SU-DHL-6 (cell line): ENCODE measurements at regions not wholly inside any gene's neighbourhood (a gene's known extent, or its start where the extent isn't known, plus 50 kb on each side); places are given as distances from the start of the nearest gene placed in this dataset.
A peak's percentile ranks its signal among the peaks of the same experiment; 100 is the strongest.

Experiments
- H2AFZ ChIP-seq: fragments of 200-600 bp; sonication (generic); 2 replicates; pipeline ENCODE4 v1.6.1; 2014; ENCODE audit warnings: low read depth, mild to moderate bottlenecking, moderate library complexity, mixed read lengths, antibody characterized with exemption, low read length; ENCODE audit not compliant: severe bottlenecking
- H3F3A ChIP-seq: fragments of 200-600 bp; shearing (Covaris generic); 2 replicates; pipeline ENCODE4 v1.6.0; 2016; ENCODE audit warnings: antibody characterized with exemption, mild to moderate bottlenecking; ENCODE audit not compliant: insufficient read depth
- H3K27ac ChIP-seq: fragments of 200-600 bp; sonication (generic); 2 replicates; pipeline ENCODE4 v1.5.1; 2016; ENCODE audit warnings: low read depth, mild to moderate bottlenecking, low read length, moderate library complexity, mixed read lengths
- H3K27me3 ChIP-seq: fragments of 200-600 bp; sonication (generic), shearing (Covaris generic); 2 replicates; pipeline ENCODE4 v1.6.0; 2014; ENCODE audit warnings: mild to moderate bottlenecking, low read length
- H3K36me3 ChIP-seq: fragments of 200-600 bp; sonication (generic); 2 replicates; pipeline ENCODE4 v1.6.1; 2014; ENCODE audit warnings: mild to moderate bottlenecking, low read length, mixed read lengths
- H3K4me2 ChIP-seq: fragments of 300-600, 200-600 bp; shearing (Covaris generic), sonication (generic); 2 replicates; pipeline ENCODE4 v1.6.0; 2014; ENCODE audit warnings: low read length, low read depth, mild to moderate bottlenecking; ENCODE audit not compliant: poor library complexity, severe bottlenecking
- H3K4me3 ChIP-seq: fragments of 200-600 bp; sonication (generic); 2 replicates; pipeline ENCODE4 v1.5.1; 2014; ENCODE audit warnings: antibody characterized with exemption, low read length, mild to moderate bottlenecking, mixed read lengths; ENCODE audit not compliant: insufficient read depth, poor library complexity, severe bottlenecking
- H3K79me2 ChIP-seq: fragments of 200-600 bp; sonication (generic); 2 replicates; pipeline ENCODE4 v1.6.1; 2014; ENCODE audit warnings: mild to moderate bottlenecking, low read length, moderate library complexity; ENCODE audit not compliant: insufficient read depth
- H3K9ac ChIP-seq: fragments of 200-600 bp; sonication (generic); 2 replicates; pipeline ENCODE4 v1.7.0; 2014; ENCODE audit warnings: mild to moderate bottlenecking, low read length
- H3K9me2 ChIP-seq: fragments of 200-600 bp; sonication (generic); replicated peaks from 2 replicates; pipeline ENCODE4 v1.6.1; 2014; ENCODE audit warnings: low read length; ENCODE audit not compliant: insufficient read depth
- H3K9me3 ChIP-seq: fragments of 200-600 bp; sonication (generic); 2 replicates; pipeline ENCODE4 v1.6.1; 2014; ENCODE audit warnings: low read length, mixed read lengths; ENCODE audit not compliant: insufficient read depth
- H4K20me1 ChIP-seq: fragments of 200-600 bp; sonication (generic); 2 replicates; pipeline ENCODE4 v1.6.1; 2014; ENCODE audit warnings: low read depth, mild to moderate bottlenecking, antibody characterized with exemption, low read length, moderate library complexity, mixed read lengths
- EZH2phosphoT487 ChIP-seq: fragments of 200-600 bp; sonication (generic), shearing (Covaris generic); conservative IDR thresholded peaks from 2 replicates; pipeline ENCODE4 v1.6.1; 2018; ENCODE audit warnings: mild to moderate bottlenecking, antibody characterized with exemption, low read length, moderate library complexity, mixed read lengths
- TF ChIP-seq, protein P1 (sequence below): fragments of 200-600 bp; sonication (generic); IDR thresholded peaks from one replicate; pipeline ENCODE4 v1.5.1; 2017; ENCODE audit warnings: antibody characterized with exemption, mild to moderate bottlenecking, low read length, moderate library complexity; ENCODE audit not compliant: insufficient read depth, poor library complexity, severe bottlenecking

DNA sequence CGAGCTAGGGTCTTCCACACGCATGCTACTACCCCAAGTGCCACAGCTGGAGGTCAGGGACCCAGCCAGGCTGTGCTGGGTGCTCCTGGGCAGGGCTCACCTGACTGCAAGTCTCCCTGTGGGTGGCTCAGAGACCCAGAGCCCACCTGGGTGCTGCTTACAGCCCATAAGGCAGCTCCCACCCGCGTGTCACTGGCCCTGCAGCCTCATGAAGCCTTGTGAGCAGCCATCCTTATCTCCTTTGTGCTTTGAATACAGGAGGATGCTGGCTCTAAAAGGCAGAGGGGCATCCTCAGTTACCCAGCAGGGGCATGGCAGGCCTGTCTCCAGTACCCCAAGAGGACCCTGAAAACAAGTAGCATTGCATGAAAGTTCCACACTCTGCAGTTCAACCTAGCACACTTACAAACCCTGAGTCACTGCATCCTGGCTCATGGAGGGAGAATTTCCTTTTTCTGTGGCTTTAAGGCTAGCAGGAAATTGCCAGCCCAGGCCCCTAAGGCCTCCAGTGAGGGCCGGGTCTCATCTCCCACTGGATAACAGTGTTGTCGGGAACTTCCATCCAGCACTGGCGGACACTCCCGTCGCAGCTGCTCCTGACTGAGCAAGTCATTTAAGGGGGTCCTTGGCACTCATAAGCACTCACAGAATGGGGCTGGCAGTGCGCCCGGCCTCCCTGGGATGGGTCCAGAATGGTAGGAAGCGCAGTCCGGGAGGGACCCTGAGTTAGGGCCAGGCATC is 137.1 kb downstream of the RPIA start:
- Histone ChIP-seq H3K27me3 (no peaks in the 10 kb centered on the region), H3F3A (peaks cover 26% of the 10 kb centered on the region), H4K20me1 (no peaks in the 10 kb centered on the region), H2AFZ (peak overlapping the region; percentile 23), H3K27ac (peak overlapping the region; percentile 40; the same call in 1 of the 2 replicates), H3K36me3 (no peaks in the 10 kb centered on the region), H3K9me3 (no peaks in the 10 kb centered on the region), H3K9ac (peak overlapping the region; percentile 37; the same call in 1 of the 2 replicates), H3K4me2 (peak overlapping the region; percentile 37), H3K4me3 (no peak overlapping the region), H3K9me2 (no peaks in the 10 kb centered on the region), H3K79me2 (no peaks in the 10 kb centered on the region)
- TF ChIP-seq EZH2phosphoT487: no peak
- TF ChIP-seq, protein P1, sequence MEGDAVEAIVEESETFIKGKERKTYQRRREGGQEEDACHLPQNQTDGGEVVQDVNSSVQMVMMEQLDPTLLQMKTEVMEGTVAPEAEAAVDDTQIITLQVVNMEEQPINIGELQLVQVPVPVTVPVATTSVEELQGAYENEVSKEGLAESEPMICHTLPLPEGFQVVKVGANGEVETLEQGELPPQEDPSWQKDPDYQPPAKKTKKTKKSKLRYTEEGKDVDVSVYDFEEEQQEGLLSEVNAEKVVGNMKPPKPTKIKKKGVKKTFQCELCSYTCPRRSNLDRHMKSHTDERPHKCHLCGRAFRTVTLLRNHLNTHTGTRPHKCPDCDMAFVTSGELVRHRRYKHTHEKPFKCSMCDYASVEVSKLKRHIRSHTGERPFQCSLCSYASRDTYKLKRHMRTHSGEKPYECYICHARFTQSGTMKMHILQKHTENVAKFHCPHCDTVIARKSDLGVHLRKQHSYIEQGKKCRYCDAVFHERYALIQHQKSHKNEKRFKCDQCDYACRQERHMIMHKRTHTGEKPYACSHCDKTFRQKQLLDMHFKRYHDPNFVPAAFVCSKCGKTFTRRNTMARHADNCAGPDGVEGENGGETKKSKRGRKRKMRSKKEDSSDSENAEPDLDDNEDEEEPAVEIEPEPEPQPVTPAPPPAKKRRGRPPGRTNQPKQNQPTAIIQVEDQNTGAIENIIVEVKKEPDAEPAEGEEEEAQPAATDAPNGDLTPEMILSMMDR: no peak

DNA sequence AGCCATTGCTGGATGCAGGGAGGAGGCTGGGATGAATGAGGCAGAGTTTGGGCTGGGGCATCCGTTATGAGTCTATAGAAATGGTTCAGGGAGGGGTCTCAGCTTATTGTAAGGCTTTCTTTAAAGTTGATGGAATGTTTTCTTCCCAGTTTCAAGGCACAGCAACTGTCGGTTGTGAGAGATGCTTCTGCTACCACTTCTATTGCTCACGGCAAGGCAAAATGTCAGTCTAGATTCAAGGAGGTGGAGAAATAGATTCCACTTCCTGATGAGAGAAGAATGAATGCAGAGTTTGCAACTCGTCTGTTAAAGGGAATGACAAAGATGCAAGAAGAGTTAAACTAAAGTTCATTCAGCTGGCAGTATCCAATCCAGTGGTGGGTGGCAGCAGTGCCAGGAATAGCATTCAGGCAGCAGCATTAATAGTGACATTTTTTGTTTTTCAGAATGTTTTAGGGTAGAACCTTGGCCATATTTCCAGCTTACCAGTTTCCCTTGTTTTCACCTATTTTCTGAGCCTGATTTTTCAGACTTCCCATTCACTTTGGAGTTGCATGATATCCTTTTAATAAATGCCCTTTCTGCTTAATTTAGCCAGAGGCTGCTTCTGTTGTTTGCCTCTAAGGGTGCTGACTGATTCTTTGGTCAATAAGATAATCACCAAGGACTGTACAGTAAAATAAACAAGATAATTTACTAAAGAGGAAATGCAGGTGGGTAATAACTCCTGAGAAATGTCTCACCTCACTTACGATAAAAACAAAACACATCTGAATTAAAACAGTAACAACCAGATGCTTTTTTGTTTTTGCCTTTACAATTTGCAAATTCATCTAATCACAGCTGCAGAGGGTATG is 138.4 kb downstream of the RPIA start:
- H3K27me3 ChIP-seq: no peaks in the 10 kb centered on the region
- H3K4me2 ChIP-seq: peak overlapping the region; percentile 78
- no peaks in the 10 kb centered on the region for H3K9me3 ChIP-seq
- no peaks in the 10 kb centered on the region for H3K9me2 ChIP-seq
- H3K4me3 ChIP-seq: no peak overlapping the region
- H3F3A ChIP-seq: peaks cover 33% of the 10 kb centered on the region
- H3K9ac ChIP-seq: peak overlapping the region; percentile 27; the same call in 1 of the 2 replicates
- H3K79me2 ChIP-seq: peaks cover 8% of the 10 kb centered on the region; the same call in 1 of the 2 replicates
- no peak overlapping the region for H2AFZ ChIP-seq
- TF ChIP-seq, protein P1: no peak
- no peak for TF ChIP-seq EZH2phosphoT487
- H3K36me3 ChIP-seq: no peaks in the 10 kb centered on the region
- H4K20me1 ChIP-seq: no peaks in the 10 kb centered on the region
- peak overlapping the region; percentile 100 for H3K27ac ChIP-seq

DNA sequence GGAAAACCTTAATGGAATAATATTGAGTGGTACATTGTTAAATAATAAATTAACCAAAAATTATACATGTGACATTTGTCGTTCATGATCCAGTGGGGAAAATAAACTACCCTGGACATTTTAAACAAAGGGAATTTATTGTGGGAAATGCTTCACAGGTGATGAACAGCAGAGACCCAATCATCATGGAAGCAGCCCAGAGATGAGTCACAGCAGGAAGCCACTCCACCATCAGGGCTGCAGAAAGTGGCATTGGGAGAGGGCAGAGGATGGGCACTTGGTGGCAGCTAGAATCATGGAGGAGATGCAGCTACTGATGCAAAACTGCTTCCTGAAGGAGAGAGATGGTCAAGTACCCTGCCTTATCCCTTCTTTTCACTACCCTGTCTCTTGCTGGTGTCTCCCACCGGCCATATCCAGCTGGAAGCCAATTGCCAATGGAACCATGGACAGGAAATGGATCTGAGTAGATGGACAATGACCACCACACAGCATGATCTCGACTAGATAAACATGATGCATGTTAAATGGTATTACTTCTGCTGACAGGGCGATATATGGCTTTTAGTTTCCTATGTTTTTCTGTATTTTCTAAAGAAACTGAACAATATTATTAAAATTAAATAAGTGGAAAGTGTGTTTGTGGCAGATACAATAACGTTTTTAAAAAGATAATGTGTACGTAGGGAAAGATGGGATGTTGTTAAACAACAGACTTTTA is 139.8 kb downstream of the RPIA start:
- no peaks in the 10 kb centered on the region for H3K27me3 ChIP-seq
- peak overlapping the region; percentile 47 for H3K9ac ChIP-seq
- TF ChIP-seq, protein P1: no peak
- TF ChIP-seq EZH2phosphoT487: no peak
- no peaks in the 10 kb centered on the region for H3K9me2 ChIP-seq
- H2AFZ ChIP-seq: peak overlapping the region; percentile 5
- H3K4me3 ChIP-seq: no peak overlapping the region
- H3F3A ChIP-seq: peaks cover 38% of the 10 kb centered on the region
- H3K36me3 ChIP-seq: no peaks in the 10 kb centered on the region
- H4K20me1 ChIP-seq: no peaks in the 10 kb centered on the region
- H3K4me2 ChIP-seq: peak overlapping the region; percentile 78
- peaks cover 21% of the 10 kb centered on the region for H3K79me2 ChIP-seq
- H3K9me3 ChIP-seq: no peaks in the 10 kb centered on the region
- H3K27ac ChIP-seq: peak overlapping the region; percentile 100
